ENCODE measurements at regions not wholly inside any gene's neighbourhood (a gene's known extent, or its start where the extent isn't known, plus 50 kb on each side); places are given as distances from the start of the nearest gene placed in this dataset.
"Not testable (repeated sequence)": the region's sequence is repeated elsewhere in the genome, so short reads cannot be mapped to it uniquely, and the experiment has no call there.

GRCh38 chr13:26484196-26484595, 73.3 kb upstream of the WASF3 start:
- DNase-seq (ENCODE audit: low read depth), result no peak
- Histone ChIP-seq H3K4me3 (ENCODE audit: low read length) (no peak overlapping the region), H3K36me3 (ENCODE audit: control insufficient read depth, insufficient read depth, low read length, severe bottlenecking) (no peaks in the 10 kb centered on the region), H3K4me1 (ENCODE audit: control insufficient read depth, insufficient read depth, low read length) (peaks cover 17% of the 10 kb centered on the region), H3K9me3 (ENCODE audit: control insufficient read depth, low read length) (no peaks in the 10 kb centered on the region), H3K27me3 (replicated peaks; ENCODE audit: control insufficient read depth, insufficient read depth, low read length) (no peaks in the 10 kb centered on the region), H3K9ac (ENCODE audit: low read length) (no peak overlapping the region)

- no peaks in the 10 kb centered on the region for H3K36me3 ChIP-seq (ENCODE audit: control insufficient read depth, insufficient read depth, low read length, severe bottlenecking)
- H3K4me3 ChIP-seq (ENCODE audit: low read length), result no peak overlapping the region
- H3K27me3 ChIP-seq (replicated peaks; ENCODE audit: control insufficient read depth, insufficient read depth, low read length), result peaks cover 3% of the 10 kb centered on the region
- no peak for DNase-seq (ENCODE audit: low read depth)
- H3K9me3 ChIP-seq (ENCODE audit: control insufficient read depth, low read length), result no peaks in the 10 kb centered on the region
- no peak overlapping the region for H3K9ac ChIP-seq (ENCODE audit: low read length)
- H3K4me1 ChIP-seq (ENCODE audit: control insufficient read depth, insufficient read depth, low read length), result peaks cover 16% of the 10 kb centered on the region
Observed at GRCh38 chr13:26485288-26485687, 72.2 kb upstream of the WASF3 start.

DNA sequence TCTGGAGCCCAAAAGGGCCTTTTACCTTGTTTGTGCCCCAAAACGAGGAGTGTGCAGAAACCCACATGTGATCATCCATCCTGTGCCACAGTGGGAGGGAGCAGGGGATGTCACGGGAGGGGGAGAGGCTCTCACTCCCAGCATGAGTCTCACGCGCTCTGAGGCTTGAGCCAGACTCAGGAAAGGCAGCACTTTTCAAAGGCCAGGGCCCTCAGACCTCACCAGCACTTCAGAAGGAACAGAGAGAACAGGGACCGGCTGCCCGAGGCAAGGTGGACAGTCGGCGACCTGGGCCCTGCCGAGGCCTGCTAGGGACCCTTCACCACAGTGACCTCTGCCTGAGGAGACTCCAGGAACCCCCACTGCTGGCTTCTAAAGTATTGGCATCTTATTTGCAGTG, 71.7 kb upstream of the WASF3 start:
- DNase-seq (ENCODE audit: low read depth), result no peak
- Histone ChIP-seq H3K9me3 (ENCODE audit: control insufficient read depth, low read length) (no peaks in the 10 kb centered on the region), H3K9ac (ENCODE audit: low read length) (peak overlapping the region; percentile 21), H3K36me3 (ENCODE audit: control insufficient read depth, insufficient read depth, low read length, severe bottlenecking) (no peaks in the 10 kb centered on the region), H3K4me3 (ENCODE audit: low read length) (no peak overlapping the region), H3K4me1 (ENCODE audit: control insufficient read depth, insufficient read depth, low read length) (peaks cover 12% of the 10 kb centered on the region), H3K27me3 (replicated peaks; ENCODE audit: control insufficient read depth, insufficient read depth, low read length) (peaks cover 3% of the 10 kb centered on the region)

DNA sequence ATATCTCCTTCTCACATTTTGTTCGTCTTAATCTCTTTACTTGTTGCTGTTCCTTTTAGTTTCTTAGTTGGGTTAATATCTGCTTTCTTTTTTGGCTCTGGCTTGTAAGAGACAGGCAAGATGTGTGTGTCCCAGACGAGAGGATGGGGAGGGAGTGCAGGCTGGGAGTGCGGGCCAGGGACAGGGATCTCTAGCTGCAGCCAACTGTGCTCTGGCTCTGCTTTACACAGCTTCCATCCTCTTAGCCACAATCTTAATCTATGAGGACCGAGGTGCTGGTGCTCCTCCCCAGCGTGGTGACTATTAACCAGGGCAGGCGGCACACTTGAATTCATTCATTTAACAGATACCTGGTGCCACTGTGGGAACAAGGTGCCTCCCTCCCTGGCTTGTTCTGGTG, 70.9 kb upstream of the WASF3 start:
- H3K36me3 ChIP-seq (ENCODE audit: control insufficient read depth, insufficient read depth, low read length, severe bottlenecking), result no peaks in the 10 kb centered on the region
- peak overlapping the region; percentile 5 for H3K9ac ChIP-seq (ENCODE audit: low read length)
- H3K4me3 ChIP-seq (ENCODE audit: low read length), result no peak overlapping the region
- peaks cover 3% of the 10 kb centered on the region for H3K27me3 ChIP-seq (replicated peaks; ENCODE audit: control insufficient read depth, insufficient read depth, low read length)
- no peaks in the 10 kb centered on the region for H3K9me3 ChIP-seq (ENCODE audit: control insufficient read depth, low read length)
- DNase-seq (ENCODE audit: low read depth), result no peak
- peaks cover 12% of the 10 kb centered on the region for H3K4me1 ChIP-seq (ENCODE audit: control insufficient read depth, insufficient read depth, low read length)

GRCh38 chr13:26487781-26488180, 69.7 kb upstream of the WASF3 start:
- peaks cover 11% of the 10 kb centered on the region for H3K4me1 ChIP-seq (ENCODE audit: control insufficient read depth, insufficient read depth, low read length)
- no peaks in the 10 kb centered on the region for H3K9me3 ChIP-seq (ENCODE audit: control insufficient read depth, low read length)
- no peak for DNase-seq (ENCODE audit: low read depth)

DNA sequence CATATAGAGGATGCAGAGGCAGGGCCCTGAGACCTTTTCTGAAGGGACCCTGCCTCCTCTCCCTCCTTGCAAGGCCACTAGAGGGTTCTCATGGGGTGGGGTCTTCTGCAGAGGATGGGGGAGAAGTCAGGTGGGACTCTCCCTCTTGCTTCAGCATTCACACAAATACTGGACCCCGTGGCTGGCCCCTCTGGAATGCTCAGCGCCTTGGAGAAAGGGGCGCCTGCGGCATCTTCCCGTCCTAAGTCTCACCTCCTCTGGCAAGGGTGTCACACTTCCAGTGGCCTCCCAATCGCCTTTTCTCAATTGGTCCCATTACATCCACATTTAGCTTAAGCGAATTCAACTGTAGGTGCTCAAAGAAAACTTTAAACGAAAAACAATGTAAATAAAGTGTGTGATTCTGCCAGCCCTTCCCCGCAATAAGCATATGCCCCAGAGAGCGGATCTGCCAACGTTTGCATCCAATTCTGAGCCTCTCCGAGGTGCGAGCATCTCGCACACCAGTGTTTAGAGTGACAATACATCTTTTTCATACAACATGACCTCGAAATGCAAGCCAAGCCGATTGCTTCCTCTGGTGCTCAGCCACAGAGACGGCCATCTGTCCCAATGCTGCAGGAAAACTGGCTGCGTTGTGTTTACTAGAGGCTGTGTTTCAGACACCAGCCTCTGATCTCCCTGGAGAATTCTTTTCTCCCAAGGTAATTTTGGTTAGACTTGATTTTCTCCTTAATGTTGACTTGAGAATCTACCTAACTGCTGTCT, 69.1 kb upstream of the WASF3 start:
- H3K36me3 ChIP-seq (ENCODE audit: control insufficient read depth, insufficient read depth, low read length, severe bottlenecking), result no peaks in the 10 kb centered on the region
- peaks cover 9% of the 10 kb centered on the region for H3K4me1 ChIP-seq (ENCODE audit: control insufficient read depth, insufficient read depth, low read length)
- H3K9ac ChIP-seq (ENCODE audit: low read length), result no peak overlapping the region
- peaks cover 3% of the 10 kb centered on the region for H3K27me3 ChIP-seq (replicated peaks; ENCODE audit: control insufficient read depth, insufficient read depth, low read length)
- H3K4me3 ChIP-seq (ENCODE audit: low read length), result no peak overlapping the region
- no peaks in the 10 kb centered on the region for H3K9me3 ChIP-seq (ENCODE audit: control insufficient read depth, low read length)
- no peak for DNase-seq (ENCODE audit: low read depth)

More at GRCh38 chr13:26487781-26488180, 69.7 kb upstream of the WASF3 start:
- Histone ChIP-seq H3K27me3 (replicated peaks; ENCODE audit: control insufficient read depth, insufficient read depth, low read length) (peaks cover 3% of the 10 kb centered on the region), H3K4me3 (ENCODE audit: low read length) (no peak overlapping the region), H3K9ac (ENCODE audit: low read length) (no peak overlapping the region), H3K36me3 (ENCODE audit: control insufficient read depth, insufficient read depth, low read length, severe bottlenecking) (no peaks in the 10 kb centered on the region)

- not testable (repeated sequence) for DNase-seq (ENCODE audit: low read depth); H3K9ac ChIP-seq (ENCODE audit: low read length); H3K36me3 ChIP-seq (ENCODE audit: control insufficient read depth, insufficient read depth, low read length, severe bottlenecking); H3K27me3 ChIP-seq (replicated peaks; ENCODE audit: control insufficient read depth, insufficient read depth, low read length); H3K4me3 ChIP-seq (ENCODE audit: low read length); H3K9me3 ChIP-seq (ENCODE audit: control insufficient read depth, low read length)
- peaks cover 16% of the 10 kb centered on the region for H3K4me1 ChIP-seq (ENCODE audit: control insufficient read depth, insufficient read depth, low read length)
Observed at GRCh38 chr13:26492301-26492700, 65.2 kb upstream of the WASF3 start.

- H3K9ac ChIP-seq (ENCODE audit: low read length), result no peak overlapping the region
- H3K9me3 ChIP-seq (ENCODE audit: control insufficient read depth, low read length), result no peaks in the 10 kb centered on the region
- peak; percentile 9 for DNase-seq (ENCODE audit: low read depth)
- peaks cover under 1% of the 10 kb centered on the region for H3K27me3 ChIP-seq (replicated peaks; ENCODE audit: control insufficient read depth, insufficient read depth, low read length)
- H3K4me3 ChIP-seq (ENCODE audit: low read length), result no peak overlapping the region
- H3K36me3 ChIP-seq (ENCODE audit: control insufficient read depth, insufficient read depth, low read length, severe bottlenecking), result no peaks in the 10 kb centered on the region
- peaks cover 38% of the 10 kb centered on the region for H3K4me1 ChIP-seq (ENCODE audit: control insufficient read depth, insufficient read depth, low read length)
Observed at GRCh38 chr13:26494571-26495195, 62.8 kb upstream of the WASF3 start.

DNA sequence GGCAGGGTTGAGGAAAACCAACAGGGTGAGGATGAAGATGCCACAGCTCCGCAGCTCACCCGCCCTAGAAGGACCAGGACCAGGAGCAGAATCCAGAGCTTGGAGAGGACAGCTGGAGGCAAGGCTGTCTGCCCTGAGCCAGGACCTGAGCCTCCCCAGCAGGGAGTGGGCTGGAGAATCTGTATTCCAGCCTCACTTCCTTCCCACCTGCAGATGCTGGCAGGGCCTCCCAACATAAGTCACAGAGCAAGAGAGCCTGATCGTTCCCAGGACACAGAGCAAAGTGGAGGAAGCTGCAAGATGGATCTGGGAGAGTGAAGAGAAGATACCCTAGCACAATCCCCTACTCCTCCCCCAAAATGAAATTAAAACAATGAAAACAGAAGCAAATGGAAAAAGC, 61.7 kb upstream of the WASF3 start:
- Histone ChIP-seq H3K9ac (ENCODE audit: low read length) (no peak overlapping the region), H3K9me3 (ENCODE audit: control insufficient read depth, low read length) (no peaks in the 10 kb centered on the region), H3K36me3 (ENCODE audit: control insufficient read depth, insufficient read depth, low read length, severe bottlenecking) (no peaks in the 10 kb centered on the region), H3K4me3 (ENCODE audit: low read length) (no peak overlapping the region), H3K4me1 (ENCODE audit: control insufficient read depth, insufficient read depth, low read length) (peaks cover 38% of the 10 kb centered on the region), H3K27me3 (replicated peaks; ENCODE audit: control insufficient read depth, insufficient read depth, low read length) (no peaks in the 10 kb centered on the region)
- no peak for DNase-seq (ENCODE audit: low read depth)

- no peak for DNase-seq (ENCODE audit: low read depth)
- Histone ChIP-seq H3K4me1 (ENCODE audit: control insufficient read depth, insufficient read depth, low read length) (peaks cover 57% of the 10 kb centered on the region), H3K9ac (ENCODE audit: low read length) (peak overlapping the region; percentile 51), H3K27me3 (replicated peaks; ENCODE audit: control insufficient read depth, insufficient read depth, low read length) (no peaks in the 10 kb centered on the region), H3K9me3 (ENCODE audit: control insufficient read depth, low read length) (no peaks in the 10 kb centered on the region), H3K4me3 (ENCODE audit: low read length) (peak overlapping the region; percentile 39), H3K36me3 (ENCODE audit: control insufficient read depth, insufficient read depth, low read length, severe bottlenecking) (no peaks in the 10 kb centered on the region)
Observed at GRCh38 chr13:26497968-26498511, 59.4 kb upstream of the WASF3 start.

DNA sequence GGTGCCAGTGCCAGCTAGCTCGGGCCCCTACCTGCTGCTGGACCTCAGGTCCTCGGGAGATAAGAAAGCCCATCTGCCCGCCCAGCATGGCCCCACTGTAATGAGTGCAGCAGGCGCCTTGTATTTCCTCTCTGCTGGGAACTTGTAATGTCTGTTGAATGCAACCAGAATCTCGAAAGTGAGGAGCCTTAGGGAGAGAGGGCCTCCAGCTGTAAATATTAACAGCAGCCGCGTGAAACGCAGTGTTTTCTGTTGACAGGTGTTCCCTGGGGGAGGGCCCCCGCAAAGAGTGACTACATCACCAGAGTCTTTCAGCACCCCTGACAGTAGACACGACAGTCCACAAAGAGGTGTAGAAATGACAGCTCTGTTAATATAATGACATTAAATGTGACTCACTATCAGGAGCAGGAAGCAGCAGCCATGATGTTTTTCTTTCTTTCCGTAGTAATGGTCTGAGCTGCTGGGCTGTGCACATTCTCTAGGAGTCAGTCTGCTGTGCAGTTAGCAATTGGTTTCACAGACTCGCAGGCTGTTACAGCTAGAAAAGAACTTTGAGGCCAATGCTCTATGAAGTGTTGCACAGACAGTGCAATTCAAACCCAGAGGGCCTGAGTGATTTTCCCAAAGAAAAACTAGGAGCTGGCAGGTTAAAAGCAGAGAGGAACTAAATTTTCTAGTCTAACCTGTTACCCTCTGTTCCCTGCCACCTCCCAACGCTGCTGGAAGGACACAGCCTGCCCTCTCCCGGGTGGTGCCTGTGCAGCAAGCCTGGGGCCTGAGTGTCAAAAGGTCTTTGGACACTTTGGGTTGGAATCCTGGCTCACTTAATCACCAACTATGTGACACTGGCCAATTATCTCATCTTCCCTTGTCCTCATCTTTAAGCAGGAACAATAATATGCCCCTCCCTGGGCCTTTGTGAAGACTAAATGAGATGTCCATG, 58.6 kb upstream of the WASF3 start:
- DNase-seq (ENCODE audit: low read depth), result no peak
- H3K36me3 ChIP-seq (ENCODE audit: control insufficient read depth, insufficient read depth, low read length, severe bottlenecking), result no peaks in the 10 kb centered on the region
- peak overlapping the region; percentile 39 for H3K4me3 ChIP-seq (ENCODE audit: low read length)
- H3K9me3 ChIP-seq (ENCODE audit: control insufficient read depth, low read length), result no peaks in the 10 kb centered on the region
- peaks cover 66% of the 10 kb centered on the region for H3K4me1 ChIP-seq (ENCODE audit: control insufficient read depth, insufficient read depth, low read length)
- H3K9ac ChIP-seq (ENCODE audit: low read length), result peak overlapping the region; percentile 9
- no peaks in the 10 kb centered on the region for H3K27me3 ChIP-seq (replicated peaks; ENCODE audit: control insufficient read depth, insufficient read depth, low read length)

All from adipocyte (in vitro differentiated cells).